Vagina (tissue), 2 donors: ENCODE measurements at regions not wholly inside any gene's neighbourhood (a gene's known extent, or its start where the extent isn't known, plus 50 kb on each side); places are given as distances from the start of the nearest gene placed in this dataset.

Source experiments
- POLR2A ChIP-seq, 2 donors: fragments of 450-650 bp; IDR thresholded peaks; one replicate each; pipeline ENCODE4 v1.6.1; 2017; ENCODE audit warnings: antibody characterized with exemption in 2 of 2, mild to moderate bottlenecking in 2 of 2, moderate library complexity in 2 of 2
- POLR2AphosphoS5 ChIP-seq, 2 donors: sonication (generic); formaldehyde crosslinking; IDR thresholded peaks; one replicate each; pipeline ENCODE4 v1.9.0; 2017; ENCODE audit warnings: antibody characterized with exemption in 2 of 2, mild to moderate bottlenecking in 2 of 2, low read depth in 1 of 2; ENCODE audit not compliant: insufficient read depth in 1 of 2
- TF ChIP-seq, protein P1 (sequence below), 3 experiments: fragments of 450-650 bp in 2 of 3; fragments of 200-600 bp in 1 of 3; sonication (generic) in 1 of 3; IDR thresholded peaks; one replicate each; pipeline ENCODE4 v1.5.1; 2017 to 2019; ENCODE audit warnings: antibody characterized with exemption in 3 of 3, mild to moderate bottlenecking in 2 of 3, moderate library complexity in 2 of 3

- TF ChIP-seq, protein P1, sequence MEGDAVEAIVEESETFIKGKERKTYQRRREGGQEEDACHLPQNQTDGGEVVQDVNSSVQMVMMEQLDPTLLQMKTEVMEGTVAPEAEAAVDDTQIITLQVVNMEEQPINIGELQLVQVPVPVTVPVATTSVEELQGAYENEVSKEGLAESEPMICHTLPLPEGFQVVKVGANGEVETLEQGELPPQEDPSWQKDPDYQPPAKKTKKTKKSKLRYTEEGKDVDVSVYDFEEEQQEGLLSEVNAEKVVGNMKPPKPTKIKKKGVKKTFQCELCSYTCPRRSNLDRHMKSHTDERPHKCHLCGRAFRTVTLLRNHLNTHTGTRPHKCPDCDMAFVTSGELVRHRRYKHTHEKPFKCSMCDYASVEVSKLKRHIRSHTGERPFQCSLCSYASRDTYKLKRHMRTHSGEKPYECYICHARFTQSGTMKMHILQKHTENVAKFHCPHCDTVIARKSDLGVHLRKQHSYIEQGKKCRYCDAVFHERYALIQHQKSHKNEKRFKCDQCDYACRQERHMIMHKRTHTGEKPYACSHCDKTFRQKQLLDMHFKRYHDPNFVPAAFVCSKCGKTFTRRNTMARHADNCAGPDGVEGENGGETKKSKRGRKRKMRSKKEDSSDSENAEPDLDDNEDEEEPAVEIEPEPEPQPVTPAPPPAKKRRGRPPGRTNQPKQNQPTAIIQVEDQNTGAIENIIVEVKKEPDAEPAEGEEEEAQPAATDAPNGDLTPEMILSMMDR (IDR thresholded peaks at IDR 0.05), result no peak
- no peak for TF ChIP-seq POLR2A (IDR thresholded peaks at IDR 0.05)
- no peak for TF ChIP-seq POLR2AphosphoS5 (IDR thresholded peaks at IDR 0.05; ENCODE audit: insufficient read depth in 1 of 2, low read depth in 1 of 2)
Measured at GRCh38 chr10:130423455-130424305, 287.5 kb downstream of the GLRX3 start.
